Left renal cortex interstitium (tissue), 4 donors: ENCODE measurements at regions not wholly inside any gene's neighbourhood (a gene's known extent, or its start where the extent isn't known, plus 50 kb on each side); places are given as distances from the start of the nearest gene placed in this dataset.
A peak's percentile ranks its signal among the peaks of the same experiment; 100 is the strongest.
"Not testable (repeated sequence)": the region's sequence is repeated elsewhere in the genome, so short reads cannot be mapped to it uniquely, and the experiment has no call there.

ENCODE experiments used
- DNase-seq, 4 donors: peaks; one replicate each; pipeline ENCODE4 v3.0.0-alpha.2; 2013; ENCODE audit warnings: low read depth in 4 of 4, low spot score in 2 of 4, missing footprints in 1 of 4

DNA sequence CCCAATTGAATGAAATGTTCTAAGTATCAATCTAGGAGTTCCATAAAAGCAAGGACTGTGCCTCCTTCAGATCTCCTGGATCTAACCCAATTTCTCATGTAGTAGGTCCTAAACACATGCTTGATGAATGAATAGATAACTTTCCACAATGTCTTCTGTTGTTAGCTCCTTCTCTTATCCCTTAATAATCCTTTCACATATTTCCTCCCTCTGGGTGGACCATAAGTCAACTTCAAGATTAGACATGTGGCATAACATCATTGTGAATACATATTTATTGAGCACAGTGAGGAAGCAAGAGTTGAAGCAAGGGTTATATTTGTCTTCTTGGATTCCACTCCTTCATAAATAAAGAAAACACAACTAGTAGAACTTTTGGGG lies 108.6 kb upstream of the EGFLAM start:
- DNase-seq, result no peak

DNA sequence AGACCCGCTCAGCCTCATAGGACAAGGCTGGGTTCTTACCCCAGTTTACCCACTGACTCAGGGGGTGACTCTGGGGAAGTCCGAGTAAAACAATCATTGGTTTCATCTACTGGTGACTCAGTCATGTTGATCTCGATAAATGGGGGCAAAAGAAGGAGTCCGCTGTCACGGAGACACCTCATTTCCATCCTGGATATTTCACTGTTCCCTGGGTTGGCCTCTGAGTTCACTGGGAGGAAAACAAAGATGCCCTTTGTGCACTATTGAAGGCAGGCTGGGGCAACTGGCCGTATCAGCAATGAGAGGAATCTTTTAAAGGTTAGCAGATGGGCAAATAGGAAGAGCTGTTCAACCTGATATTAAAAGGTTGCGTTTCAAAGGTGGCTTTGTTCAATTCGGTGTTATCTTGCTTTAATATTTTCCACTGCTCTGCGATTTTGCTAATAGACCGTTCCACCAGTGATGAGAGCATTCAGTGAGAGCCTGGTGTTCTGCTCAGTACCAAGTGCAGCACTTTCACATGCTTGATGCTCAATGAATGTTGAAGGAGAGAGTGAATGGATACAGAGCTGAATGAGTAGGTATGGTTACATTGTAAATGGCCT lies 110.2 kb upstream of the EGFLAM start:
- no peak for DNase-seq

DNA sequence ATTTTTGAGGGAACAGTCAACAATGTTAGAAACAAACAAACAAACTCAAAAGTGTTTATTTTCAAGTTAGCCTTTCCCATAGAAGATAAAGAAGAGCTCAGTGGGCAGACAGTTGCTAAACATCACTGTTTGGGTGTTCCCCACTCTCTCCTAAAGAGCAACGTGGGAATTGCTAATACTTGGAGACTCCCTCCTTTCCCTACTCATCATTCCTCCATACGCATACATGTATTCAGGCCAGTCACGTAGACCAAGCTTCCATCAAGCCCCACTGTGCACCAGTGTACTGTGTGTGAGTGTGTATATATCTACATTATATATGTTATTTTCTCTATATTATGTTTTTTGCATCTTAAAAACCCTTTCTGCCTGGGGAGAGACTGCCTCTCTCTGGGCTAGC lies 115.0 kb upstream of the EGFLAM start:
- no peak for DNase-seq

DNA sequence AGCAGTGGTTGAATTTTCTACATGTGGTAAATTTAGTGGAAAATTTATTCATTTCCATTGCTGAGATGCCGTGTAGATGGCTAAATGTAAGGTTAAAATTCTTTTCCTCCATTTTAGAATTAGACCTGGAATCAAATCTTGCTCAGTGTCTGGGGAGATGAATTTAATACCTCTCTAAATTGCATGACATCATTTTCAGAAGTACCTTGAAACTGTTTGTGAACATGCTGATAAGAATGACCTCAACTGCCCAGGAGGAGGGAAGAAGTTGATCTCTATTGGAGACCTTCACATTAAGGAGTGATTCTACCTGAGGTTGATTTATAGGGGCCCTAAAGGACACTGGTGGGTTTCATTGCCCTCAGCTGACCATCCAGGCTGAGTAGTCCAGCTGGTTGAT lies 116.7 kb upstream of the EGFLAM start:
- no peak for DNase-seq

DNA sequence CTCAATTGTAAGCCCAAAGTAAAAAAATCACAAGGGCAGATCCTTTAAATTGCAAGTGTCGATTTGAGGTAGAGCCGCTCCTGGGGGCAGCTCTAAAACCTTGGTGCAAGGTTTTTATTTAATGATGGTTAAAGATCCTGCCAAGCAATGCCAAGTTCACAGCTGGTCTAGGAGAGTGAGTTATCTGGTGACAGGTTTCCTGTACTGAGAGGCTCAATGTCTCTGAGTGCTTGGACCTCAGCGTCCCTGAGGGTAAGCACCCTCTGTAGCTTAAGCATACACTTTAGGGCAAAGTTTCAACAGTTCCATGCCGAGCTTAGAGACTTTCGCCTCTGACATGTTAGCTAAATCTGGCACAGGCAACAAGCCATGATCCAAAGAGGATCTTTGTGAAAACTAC lies 119.8 kb upstream of the EGFLAM start:
- no peak for DNase-seq

DNA sequence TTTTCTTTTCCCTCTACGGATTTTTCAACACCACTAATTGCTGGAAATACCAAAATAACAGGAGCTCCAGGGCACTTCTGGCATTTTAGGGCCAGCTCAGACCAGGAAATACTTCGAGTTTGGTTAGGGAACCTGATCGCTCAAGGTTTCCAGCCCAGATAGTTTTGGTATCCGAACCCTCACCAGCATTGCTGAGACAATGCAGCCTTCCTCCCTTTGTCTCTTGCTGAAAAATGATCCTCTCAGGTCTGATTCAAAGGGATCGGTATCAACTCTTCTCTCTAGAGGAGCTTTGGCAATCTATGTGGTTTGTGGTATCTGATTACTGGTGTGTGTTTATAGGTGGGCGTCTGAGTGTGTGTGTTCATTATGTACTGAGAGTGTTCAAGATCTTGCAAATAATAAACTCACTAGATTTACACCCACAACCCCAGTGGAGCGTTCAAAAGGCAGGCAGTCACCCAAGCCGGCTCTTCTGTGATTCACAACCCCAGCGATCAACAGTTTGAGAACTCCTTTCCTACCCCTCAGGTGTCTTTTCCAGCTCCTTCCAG lies 122.8 kb upstream of the EGFLAM start:
- no peak for DNase-seq

DNA sequence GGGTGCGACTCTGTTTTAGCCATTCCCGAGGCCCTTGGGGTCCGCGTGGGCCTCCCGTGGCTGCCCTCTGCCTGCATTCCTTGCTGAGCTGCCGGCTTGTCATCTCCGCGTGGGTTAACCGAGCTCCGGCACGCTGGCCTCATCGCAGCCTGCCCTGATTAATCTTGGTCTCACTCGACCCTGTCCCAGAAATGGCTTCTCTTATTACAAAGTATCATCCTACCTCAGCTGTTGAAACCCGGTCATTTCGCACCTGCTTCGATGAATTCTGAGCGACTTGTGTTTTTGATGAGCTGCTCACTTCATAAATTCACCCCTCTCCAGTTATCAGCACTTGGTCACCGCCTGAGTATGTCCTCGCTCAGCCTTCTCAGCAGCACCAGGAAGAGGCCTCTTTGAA lies 123.5 kb upstream of the EGFLAM start:
- peak in 1 of 4 donors; percentile 27 for DNase-seq

DNA sequence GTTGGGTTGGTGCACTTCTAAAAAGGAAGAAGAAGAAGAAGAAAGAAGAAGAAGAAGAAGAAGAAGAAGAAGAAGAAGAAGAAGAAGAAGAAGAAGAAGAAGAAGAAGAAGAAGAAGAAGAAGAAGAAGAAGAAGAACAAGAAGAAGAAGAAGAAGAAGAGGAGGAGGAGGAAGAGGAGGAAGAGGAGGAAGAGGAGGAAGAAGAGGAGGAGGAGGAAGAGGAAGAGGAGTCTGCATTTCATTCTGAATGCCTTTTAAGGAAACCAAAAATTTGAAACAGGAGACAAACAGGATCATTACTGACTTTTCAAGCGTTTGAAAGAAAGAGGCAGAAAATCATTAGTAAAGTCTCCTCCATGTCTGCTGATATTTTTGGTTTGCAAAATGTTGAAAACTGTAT lies 124.1 kb upstream of the EGFLAM start:
- DNase-seq, result not testable (repeated sequence)

DNA sequence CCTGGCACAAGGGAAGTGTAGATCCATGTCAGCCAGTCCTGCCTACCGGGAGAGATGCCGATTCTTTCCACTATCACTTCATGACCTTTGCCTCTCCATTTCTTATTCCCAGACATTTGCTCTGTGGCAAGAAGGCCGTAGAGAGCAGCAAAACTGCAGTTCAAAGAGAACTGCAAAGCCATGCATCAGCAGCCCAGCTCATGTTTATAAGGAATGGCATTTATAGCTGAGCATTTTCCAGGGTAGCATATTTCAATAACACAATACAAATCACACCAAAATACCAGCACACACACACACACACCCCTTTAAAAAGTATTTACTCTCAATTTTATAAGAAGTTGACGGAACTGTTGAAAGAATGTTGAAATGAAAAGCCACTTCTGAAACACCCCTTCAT lies 126.7 kb upstream of the EGFLAM start:
- no peak for DNase-seq

DNA sequence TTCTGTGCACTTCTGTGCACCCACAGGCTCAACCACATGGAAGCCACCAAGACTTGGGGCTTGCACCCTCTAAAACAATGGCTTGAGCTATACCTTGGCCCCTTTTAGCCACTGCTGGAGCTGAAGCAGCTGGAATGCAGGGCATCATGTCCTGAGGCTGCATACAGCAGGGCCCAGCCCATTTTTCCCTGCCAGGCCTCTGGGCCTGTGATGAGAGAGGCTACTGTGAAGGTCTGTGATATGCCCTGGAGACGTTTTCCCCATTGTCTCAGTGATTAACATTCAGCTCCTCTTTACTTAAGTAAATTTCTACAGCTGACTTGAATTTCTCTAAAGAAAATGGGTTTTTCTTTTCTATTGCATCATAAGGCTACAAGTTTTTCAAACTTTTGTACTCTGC lies 134.0 kb upstream of the EGFLAM start:
- no peak for DNase-seq

DNA sequence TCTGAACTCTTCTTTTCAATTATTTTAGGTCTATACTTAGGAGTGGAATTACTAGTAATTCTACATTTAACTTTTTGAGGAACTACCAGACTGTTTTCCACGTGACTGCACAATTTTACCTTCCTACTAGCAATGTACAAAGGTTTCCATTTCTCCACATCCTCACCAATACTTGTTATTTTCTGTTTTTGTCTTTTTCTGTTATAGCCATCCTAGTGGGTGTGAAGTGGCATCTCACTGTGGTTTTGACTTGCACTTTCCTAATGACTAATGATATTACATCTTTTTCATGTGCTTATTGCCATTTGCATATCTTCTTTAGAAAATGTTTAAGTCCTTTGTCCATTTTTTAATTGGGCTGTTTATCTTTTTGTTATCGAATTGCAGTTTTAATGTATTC lies 136.9 kb upstream of the EGFLAM start:
- no peak for DNase-seq

DNA sequence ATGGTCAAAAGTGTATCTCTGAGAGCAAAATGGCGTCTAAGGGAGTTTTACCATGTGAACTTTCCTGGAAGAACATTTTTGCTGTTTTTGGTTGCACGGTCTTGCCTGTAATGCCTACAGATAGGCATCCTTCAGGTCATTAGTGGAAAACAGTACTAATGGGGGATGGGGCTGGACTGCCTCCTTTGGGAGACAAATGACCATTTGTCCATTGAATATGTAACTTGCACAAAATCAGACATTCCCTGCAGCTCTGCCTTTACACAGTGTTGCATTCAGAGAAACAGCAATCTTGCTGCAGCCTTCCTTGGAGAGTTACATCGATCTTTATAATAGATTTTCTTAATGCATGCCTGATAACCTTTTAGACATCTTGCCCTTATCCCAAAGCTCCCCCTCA lies 138.5 kb upstream of the EGFLAM start:
- DNase-seq, result no peak

DNA sequence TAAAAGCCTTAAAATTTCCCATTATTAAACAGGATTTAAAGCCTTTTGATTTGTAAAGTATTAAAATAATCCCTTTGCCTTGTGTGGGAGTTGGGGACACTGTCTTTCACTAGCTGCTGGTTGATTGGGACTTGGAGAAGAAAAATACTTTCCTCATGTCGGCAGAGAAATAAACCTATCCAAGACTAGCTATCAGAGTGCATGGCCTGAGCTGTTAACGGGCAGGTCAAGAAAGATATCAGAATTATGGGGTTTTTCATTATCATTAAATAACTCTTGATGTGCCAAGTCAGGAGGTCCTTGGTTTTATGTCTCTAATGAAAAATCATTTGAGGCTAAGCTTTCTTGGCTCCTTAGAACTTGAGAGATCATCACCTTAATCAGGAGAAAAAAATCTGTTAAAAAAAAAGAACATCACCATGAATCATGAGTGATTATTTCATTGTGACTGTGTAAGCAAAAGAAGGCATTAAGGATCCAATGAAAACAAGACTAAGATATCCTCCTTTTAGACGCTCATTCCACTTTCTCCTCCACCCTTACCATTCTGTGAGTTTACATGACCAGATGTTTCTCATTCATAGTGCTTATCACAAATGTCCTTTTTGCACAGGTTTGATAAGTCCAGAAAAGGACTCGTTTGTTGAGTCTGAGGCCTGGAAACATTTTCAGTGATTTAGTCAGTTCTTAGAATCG lies 140.4 kb upstream of the EGFLAM start:
- peak in 2 of 4 donors; percentile 37 to 42 for DNase-seq

DNA sequence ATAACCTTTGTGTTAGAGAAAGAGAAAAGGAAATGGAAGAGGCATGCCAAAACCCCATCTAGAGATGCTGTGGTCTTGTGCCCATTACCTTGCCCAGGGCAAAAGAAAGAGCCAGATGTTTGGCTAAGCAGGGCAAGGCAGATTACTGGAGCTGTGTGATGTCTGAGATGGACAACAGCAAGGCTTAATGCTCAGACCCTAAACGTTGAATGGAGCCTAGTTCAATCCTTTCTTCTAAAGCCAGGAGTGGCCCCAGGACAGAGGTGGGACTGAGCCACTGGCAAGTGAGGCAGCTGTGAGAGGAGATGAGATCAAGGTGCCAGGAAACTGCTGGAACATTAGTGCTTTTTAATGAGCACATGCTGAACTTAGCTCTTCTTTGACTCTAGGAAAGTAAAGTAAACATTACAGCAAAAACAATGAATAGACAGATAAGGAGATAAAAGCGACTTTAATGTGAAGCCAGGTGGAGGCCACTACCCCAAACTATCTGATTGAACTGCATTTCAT lies 143.0 kb upstream of the EGFLAM start:
- DNase-seq, result no peak

DNA sequence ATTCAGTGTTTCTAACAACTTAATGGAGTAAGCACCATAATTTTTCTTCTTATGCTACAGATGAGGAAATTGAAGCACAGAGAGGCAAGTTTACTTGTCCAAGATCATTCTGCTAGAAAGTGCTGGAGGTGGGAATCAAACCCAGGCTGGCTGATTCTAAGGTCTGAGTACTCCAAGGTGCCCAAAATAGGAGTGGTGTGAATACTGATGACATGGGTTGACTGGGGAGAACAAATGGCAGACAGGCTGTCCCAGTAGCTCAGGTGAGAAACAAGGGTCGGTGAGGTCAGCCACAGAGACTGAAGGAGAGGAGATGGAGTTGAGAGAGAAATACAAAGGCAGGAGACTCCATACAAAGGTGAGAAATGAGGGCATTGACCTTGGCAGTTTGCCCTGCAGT lies 144.5 kb upstream of the EGFLAM start:
- DNase-seq, result no peak

DNA sequence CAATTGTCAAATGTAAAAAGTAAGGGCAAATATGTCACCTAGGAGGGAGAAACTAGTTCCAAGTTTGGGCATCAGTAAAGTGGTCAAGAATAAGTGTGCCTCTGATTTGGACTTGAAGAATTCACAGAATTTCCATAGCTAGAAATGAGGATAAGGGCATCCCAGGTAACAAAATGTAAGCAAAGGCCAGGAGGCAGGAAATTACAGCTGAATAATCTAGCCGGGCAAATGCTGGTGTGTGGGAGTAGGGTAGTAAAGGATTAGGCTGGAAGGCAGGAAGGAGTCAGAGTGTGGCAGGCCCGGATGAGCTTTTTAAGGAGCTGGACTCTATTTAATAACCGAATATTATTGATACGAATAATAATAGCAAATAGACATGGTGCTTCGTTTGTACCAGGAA lies 144.9 kb upstream of the EGFLAM start:
- no peak for DNase-seq

DNA sequence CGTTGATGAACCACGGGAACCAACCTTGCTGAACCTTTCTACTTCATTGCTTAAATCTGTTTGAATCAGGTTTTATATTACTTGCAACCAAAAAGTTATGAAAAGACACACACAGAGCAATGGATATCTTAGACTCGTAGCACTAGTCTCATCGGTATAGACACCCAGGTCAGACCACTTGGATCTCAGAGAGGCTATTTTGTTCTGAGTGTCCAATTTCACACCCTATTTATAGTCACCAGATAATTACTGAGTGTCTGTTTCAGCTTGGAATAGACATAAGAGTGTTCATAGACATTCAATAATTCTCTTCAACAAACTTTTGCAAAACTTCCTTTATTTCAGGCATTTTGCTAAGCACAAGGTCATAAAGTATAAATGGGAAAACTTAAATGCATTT lies 145.4 kb upstream of the EGFLAM start:
- DNase-seq, result no peak

DNA sequence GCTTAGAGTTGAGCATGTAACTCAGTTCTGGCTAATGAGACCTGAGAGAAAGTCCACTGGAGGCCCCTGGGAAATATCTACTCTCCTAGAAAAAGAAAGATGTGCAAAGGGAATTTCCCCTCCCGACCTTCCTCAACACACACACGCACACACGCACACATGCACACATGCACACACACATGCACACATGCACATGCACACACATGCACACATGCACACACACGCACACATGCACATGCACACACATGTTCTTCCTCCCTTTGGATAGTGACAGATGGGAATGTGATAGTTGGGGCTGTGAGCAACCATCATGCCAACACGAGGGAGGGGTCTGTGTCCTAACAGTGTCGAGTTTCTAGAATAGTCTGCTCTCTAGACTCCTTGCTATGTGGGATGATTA lies 148.2 kb upstream of the EGFLAM start:
- DNase-seq, result no peak

DNA sequence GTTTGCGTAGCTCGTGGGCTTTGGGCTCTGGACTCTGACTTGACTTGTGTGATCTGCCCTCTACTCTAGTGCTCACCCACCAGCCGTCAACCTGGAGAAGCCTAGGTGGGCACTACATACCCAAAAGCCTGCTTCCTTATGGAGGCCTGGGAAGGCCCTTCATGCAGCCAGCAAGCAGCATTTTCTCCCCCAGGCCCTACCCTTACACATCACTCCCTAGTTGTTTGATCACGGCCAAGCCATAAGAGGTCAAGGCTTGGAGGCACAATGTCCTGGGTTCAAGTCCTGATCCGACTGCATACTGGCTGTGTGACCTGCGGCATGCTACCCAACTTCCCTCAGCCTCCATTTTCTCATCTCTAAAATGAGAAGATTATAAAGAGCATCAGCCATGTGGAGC lies 151.3 kb upstream of the EGFLAM start:
- no peak for DNase-seq

DNA sequence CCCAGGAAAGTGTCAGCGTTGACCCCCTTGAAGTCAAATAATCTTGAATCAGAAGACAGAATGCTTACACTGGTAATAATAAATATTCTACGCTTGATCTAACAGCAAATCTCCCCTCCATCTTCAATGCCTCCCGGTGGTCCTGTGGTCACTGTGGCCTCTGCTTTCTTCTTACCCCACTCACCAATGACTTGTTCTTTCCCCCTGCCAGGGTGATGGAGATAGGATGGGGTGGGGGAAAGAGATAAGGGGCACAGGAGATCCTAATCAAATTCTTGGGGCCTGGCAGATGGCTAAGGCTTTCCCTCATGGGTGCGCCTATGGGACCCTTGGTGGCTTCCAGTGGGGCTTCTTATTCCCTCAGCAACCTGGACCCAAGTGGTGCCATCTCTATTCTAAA lies 152.6 kb upstream of the EGFLAM start:
- no peak for DNase-seq

DNA sequence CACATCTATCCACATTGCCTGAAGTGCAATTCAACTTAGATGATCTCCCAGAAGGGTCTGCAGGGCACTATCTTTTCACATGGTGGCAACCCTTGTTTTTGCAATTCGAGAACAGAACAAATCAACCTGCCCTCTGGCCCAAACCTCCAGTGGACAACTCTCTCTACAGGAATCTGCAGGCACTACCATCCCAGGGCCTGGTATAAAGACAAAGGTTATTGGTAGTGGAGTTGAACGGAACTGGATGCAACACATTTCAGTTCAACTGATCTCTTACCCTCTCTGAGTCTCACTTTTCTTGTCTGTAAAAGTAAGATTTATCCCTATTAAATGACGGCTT lies 153.2 kb upstream of the EGFLAM start:
- DNase-seq, result no peak

DNA sequence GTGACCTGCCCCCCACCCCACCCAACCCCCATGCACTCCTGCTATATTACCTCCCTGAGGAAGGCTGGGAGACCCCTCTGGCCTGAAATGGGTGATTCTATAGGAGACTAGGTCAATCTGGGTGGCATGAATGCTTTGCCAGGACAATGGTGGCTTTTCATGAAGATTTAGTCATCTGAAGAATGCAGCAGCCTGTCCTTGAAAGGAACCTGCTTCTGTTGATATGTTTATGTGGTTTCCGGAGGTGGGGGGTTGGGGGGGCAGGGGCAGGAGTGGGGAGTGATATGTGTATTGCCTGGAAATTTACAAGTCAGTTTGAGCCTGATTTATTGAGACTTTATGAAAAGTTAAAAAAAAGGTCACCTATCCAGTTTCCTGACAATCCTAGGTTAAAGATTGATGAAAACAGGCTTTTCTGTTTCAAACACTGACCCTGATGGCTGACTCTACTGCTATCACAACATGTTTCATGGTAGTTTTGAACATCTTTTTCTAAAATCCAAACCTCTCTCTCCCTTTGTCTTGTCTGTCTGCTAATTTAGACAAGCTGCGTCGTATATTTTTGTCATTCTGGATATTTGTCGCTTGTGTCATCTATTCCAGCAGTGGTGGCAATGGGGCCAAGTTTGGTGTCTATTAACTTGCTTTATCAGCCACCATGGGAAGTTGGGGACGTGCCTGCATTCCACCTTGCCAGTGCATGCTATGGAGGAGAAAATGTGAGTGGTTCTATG lies 153.7 kb upstream of the EGFLAM start:
- DNase-seq, result no peak
